ENCODE measurements at regions not wholly inside any gene's neighbourhood (a gene's known extent, or its start where the extent isn't known, plus 50 kb on each side); places are given as distances from the start of the nearest gene placed in this dataset.

DNA sequence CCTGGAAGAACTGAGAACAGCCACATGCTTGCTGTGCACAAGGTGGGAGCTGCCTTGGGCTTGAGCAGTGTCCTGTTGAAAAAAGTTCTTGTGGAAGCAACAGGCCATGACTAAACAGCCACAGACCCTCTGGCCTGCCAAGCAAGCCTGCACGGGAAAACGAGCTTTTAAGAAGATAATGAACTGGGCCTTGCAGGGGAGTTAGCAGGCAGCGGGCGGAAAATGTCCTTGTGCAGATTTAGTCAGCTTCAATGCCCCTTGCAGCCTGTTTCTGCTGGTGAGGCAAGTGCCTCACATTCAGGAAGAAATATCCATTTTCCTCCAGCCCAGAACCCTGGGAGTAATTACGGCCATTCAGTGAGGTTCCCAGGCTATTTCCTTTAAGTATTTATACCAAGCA lies 126.2 kb upstream of the KLHL25 start:
- Histone ChIP-seq H2AFZ (ENCODE audit: low read length, unreplicated experiment) (no peak overlapping the region), H3K79me2 (ENCODE audit: control insufficient read depth, insufficient read depth, low read length, unreplicated experiment) (no peaks in the 10 kb centered on the region), H3K27ac (ENCODE audit: low read depth, low read length) (no peak overlapping the region), H3K36me3 (ENCODE audit: insufficient read depth, low read length) (no peaks in the 10 kb centered on the region), H3K4me3 (ENCODE audit: low read depth, low read length) (no peak overlapping the region), H3K4me1 (ENCODE audit: control insufficient read depth, insufficient read depth, low read length, unreplicated experiment) (no peaks in the 10 kb centered on the region), H3K27me3 (ENCODE audit: insufficient read depth, low read length) (no peaks in the 10 kb centered on the region)

DNA sequence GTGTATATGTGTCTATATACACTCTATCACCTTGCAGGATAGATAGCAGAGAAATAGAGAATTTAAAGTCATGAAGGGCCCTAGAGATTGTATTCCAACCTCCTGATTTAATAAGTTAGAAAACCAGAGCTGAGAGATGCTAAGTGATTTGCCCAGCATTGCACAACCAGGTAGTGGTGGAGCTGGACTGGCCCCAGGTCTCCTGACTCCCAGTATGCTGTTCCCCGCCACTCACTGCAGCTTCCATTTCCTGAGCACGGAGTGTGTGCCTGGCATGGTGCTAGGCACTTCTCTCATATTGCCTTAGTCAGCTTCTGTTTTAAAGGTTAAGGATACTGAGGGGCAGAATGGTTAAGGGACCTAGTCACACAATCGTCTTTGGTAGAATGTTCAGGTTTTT lies 129.4 kb upstream of the KLHL25 start:
- H3K4me3 ChIP-seq (ENCODE audit: low read depth, low read length) = no peak overlapping the region
- no peaks in the 10 kb centered on the region for H3K27me3 ChIP-seq (ENCODE audit: insufficient read depth, low read length)
- H3K27ac ChIP-seq (ENCODE audit: low read depth, low read length) = no peak overlapping the region
- no peaks in the 10 kb centered on the region for H3K4me1 ChIP-seq (ENCODE audit: control insufficient read depth, insufficient read depth, low read length, unreplicated experiment)
- no peaks in the 10 kb centered on the region for H3K79me2 ChIP-seq (ENCODE audit: control insufficient read depth, insufficient read depth, low read length, unreplicated experiment)
- no peaks in the 10 kb centered on the region for H3K36me3 ChIP-seq (ENCODE audit: insufficient read depth, low read length)
- H2AFZ ChIP-seq (ENCODE audit: low read length, unreplicated experiment) = no peak overlapping the region

DNA sequence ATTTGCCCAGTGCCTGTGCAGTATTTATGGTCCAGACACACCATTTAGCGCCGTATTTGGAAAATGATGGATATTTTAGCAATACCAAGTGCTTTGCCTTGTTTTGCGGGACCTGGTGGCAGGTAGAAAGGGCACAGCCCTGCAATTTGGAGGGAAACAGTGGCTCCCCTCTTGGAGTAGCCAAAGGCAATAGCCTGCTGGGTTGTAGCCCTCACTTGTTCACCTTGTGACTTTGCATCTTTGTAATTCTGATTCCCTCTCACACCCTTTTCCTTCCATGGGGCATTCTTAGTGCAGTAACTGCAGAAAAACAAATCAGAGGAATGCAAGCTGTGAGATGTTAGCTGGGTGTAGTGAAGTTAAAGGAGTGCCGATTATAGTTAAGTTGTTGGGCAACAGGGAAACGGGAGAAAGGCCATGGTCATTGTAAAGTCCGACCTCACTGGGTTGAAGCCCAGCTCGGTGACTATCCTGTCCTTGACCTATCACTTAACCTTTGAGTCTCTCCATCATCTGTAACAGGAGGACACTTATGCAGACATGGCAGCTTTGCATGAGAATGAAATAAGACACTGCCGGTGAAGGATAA lies 131.0 kb upstream of the KLHL25 start:
- Histone ChIP-seq H3K36me3 (ENCODE audit: insufficient read depth, low read length) (no peaks in the 10 kb centered on the region), H3K4me3 (ENCODE audit: low read depth, low read length) (no peak overlapping the region), H3K27ac (ENCODE audit: low read depth, low read length) (no peak overlapping the region), H2AFZ (ENCODE audit: low read length, unreplicated experiment) (no peak overlapping the region), H3K27me3 (ENCODE audit: insufficient read depth, low read length) (no peaks in the 10 kb centered on the region), H3K79me2 (ENCODE audit: control insufficient read depth, insufficient read depth, low read length, unreplicated experiment) (no peaks in the 10 kb centered on the region), H3K4me1 (ENCODE audit: control insufficient read depth, insufficient read depth, low read length, unreplicated experiment) (no peaks in the 10 kb centered on the region)

DNA sequence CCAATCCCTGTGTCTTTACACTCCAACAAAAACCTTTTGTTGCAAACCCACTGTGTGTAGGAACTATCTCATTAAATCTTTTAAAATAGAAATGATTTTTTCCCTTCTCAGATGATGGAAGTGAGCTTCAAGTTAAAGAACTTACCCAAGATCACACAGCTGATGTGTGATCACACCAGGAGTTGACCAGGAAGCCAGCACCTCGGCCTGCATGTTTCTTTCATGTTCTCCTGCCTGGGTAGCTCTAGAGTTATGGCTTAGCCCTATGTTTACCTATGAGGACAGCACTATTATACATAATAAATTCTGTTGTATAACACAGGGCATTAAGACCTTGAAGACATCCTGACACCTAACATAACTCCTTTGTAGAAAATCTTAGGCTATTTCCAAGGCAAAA lies 132.1 kb upstream of the KLHL25 start:
- Histone ChIP-seq H3K36me3 (ENCODE audit: insufficient read depth, low read length) (no peaks in the 10 kb centered on the region), H3K79me2 (ENCODE audit: control insufficient read depth, insufficient read depth, low read length, unreplicated experiment) (no peaks in the 10 kb centered on the region), H3K27ac (ENCODE audit: low read depth, low read length) (no peak overlapping the region), H2AFZ (ENCODE audit: low read length, unreplicated experiment) (no peak overlapping the region), H3K27me3 (ENCODE audit: insufficient read depth, low read length) (no peaks in the 10 kb centered on the region), H3K4me3 (ENCODE audit: low read depth, low read length) (no peak overlapping the region), H3K4me1 (ENCODE audit: control insufficient read depth, insufficient read depth, low read length, unreplicated experiment) (no peaks in the 10 kb centered on the region)

DNA sequence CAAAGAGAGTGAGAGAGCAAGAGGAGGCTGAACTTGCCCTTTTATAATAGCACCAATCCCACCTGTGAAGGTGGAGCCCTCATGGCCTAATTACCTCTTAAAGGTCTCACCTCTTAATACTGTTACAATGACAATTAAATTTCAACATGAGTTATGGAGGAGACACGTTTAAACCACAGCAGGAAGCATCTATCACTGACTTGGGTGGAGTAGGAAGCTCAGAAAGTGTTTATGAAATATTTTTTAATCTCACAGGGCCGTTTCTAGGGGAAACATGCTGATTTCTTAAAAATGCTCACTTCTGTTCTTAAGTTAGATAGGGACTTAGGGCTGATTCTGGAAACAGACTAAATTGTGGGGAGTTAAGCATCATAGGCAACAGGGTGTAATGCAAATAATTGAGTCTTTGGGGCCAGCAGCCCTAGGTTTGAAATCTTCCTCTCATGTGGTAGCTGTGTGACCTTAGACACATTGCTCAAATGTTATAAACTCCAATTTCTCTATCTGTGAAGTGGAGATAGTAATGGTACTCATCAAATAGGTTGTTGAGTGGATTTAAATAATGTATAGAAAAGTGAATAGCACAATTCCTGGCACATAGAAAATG lies 133.3 kb upstream of the KLHL25 start:
- no peaks in the 10 kb centered on the region for H3K36me3 ChIP-seq (ENCODE audit: insufficient read depth, low read length)
- no peak overlapping the region for H2AFZ ChIP-seq (ENCODE audit: low read length, unreplicated experiment)
- H3K27me3 ChIP-seq (ENCODE audit: insufficient read depth, low read length) = no peaks in the 10 kb centered on the region
- no peak overlapping the region for H3K27ac ChIP-seq (ENCODE audit: low read depth, low read length)
- no peaks in the 10 kb centered on the region for H3K79me2 ChIP-seq (ENCODE audit: control insufficient read depth, insufficient read depth, low read length, unreplicated experiment)
- no peaks in the 10 kb centered on the region for H3K4me1 ChIP-seq (ENCODE audit: control insufficient read depth, insufficient read depth, low read length, unreplicated experiment)
- H3K4me3 ChIP-seq (ENCODE audit: low read depth, low read length) = no peak overlapping the region

DNA sequence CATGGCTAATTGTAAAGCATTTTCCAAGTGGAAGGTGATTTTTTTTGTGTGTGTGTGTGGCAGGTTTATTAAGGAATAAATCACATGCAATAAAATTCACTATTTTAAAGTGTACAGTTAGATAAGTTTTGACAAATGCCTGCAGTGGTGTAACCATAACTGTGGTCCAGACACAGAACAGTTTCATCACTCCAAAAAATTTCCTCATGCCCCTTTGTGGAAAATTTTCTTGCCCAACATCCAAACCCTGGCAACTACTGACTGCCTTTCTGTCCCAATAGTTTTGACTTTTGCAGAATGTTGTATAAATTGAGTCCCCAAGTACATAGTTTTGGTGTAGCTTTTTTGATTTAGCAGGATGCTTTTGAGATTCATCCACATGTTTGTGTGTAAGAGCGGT lies 135.1 kb upstream of the KLHL25 start:
- H3K4me1 ChIP-seq (ENCODE audit: control insufficient read depth, insufficient read depth, low read length, unreplicated experiment) = no peaks in the 10 kb centered on the region
- H3K36me3 ChIP-seq (ENCODE audit: insufficient read depth, low read length) = no peaks in the 10 kb centered on the region
- no peaks in the 10 kb centered on the region for H3K79me2 ChIP-seq (ENCODE audit: control insufficient read depth, insufficient read depth, low read length, unreplicated experiment)

DNA sequence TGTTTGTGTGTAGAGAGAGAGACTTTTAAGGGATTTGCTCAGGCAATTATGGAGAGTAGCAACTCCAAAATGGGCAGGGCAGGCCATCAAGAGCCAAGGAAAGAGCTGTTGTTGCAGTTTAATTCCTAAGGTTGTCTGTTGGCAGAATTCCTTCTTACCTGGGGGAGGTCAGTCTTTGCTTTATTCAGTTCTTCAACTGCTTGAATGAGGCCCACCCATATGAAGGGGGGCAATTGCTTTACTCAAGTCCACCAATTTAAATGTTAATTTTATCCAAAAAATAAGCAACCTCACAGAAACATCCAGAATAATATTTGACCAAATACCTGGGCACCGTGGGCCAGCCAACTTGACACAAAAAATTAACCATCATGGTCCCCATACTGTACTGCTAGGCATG lies 137.7 kb upstream of the KLHL25 start:
- Histone ChIP-seq H3K4me3 (ENCODE audit: low read depth, low read length) (no peak overlapping the region), H2AFZ (ENCODE audit: low read length, unreplicated experiment) (no peak overlapping the region), H3K79me2 (ENCODE audit: control insufficient read depth, insufficient read depth, low read length, unreplicated experiment) (no peaks in the 10 kb centered on the region), H3K4me1 (ENCODE audit: control insufficient read depth, insufficient read depth, low read length, unreplicated experiment) (no peaks in the 10 kb centered on the region), H3K27ac (ENCODE audit: low read depth, low read length) (no peak overlapping the region), H3K27me3 (ENCODE audit: insufficient read depth, low read length) (no peaks in the 10 kb centered on the region), H3K36me3 (ENCODE audit: insufficient read depth, low read length) (no peaks in the 10 kb centered on the region)

More for the DNA sequence above, 135.1 kb upstream of the KLHL25 start:
- no peak overlapping the region for H2AFZ ChIP-seq (ENCODE audit: low read length, unreplicated experiment)
- no peaks in the 10 kb centered on the region for H3K27me3 ChIP-seq (ENCODE audit: insufficient read depth, low read length)
- no peak overlapping the region for H3K4me3 ChIP-seq (ENCODE audit: low read depth, low read length)
- H3K27ac ChIP-seq (ENCODE audit: low read depth, low read length) = no peak overlapping the region

DNA sequence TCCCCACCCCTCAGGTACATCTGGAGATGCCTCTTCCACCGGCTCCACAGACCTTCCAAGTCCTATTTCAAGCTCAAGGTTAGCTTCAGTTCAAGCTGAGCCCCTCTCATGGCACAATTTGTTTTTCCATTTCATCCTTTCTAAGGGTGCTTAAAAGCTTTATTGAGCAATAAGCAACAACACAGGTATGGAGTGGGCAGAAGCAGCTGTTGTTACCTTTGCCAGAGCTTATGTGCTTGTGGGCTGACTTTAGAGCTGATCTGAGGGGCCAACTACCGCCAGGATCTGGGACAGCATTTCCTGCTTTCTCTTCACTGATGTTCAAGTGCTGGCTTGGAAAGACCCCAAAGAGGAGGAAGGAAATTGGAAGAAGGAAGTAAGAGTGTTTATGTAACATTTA lies 140.0 kb upstream of the KLHL25 start:
- Histone ChIP-seq H3K27me3 (ENCODE audit: insufficient read depth, low read length) (no peaks in the 10 kb centered on the region), H3K79me2 (ENCODE audit: control insufficient read depth, insufficient read depth, low read length, unreplicated experiment) (no peaks in the 10 kb centered on the region), H3K36me3 (ENCODE audit: insufficient read depth, low read length) (no peaks in the 10 kb centered on the region), H2AFZ (ENCODE audit: low read length, unreplicated experiment) (no peak overlapping the region), H3K4me1 (ENCODE audit: control insufficient read depth, insufficient read depth, low read length, unreplicated experiment) (no peaks in the 10 kb centered on the region), H3K27ac (ENCODE audit: low read depth, low read length) (no peak overlapping the region), H3K4me3 (ENCODE audit: low read depth, low read length) (no peak overlapping the region)

DNA sequence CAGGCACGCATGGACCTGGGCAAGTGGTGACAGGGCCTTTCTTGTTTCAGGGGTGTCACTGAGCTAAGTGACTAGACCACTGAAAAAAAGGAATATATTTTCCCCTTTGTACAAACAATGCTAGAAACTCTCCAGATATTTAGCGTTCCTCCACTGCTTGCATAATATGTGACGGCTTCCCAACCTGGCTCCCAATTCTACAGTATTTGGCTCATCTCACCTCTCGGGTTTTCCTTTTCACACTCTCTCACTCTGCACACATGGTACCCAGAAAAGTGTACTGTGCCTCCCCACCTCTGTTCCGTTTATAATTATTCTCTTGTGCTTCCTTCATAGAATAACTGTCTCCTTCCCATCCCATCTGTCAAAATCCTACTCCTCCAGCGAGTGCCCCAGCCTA lies 140.5 kb upstream of the KLHL25 start:
- Histone ChIP-seq H3K79me2 (ENCODE audit: control insufficient read depth, insufficient read depth, low read length, unreplicated experiment) (no peaks in the 10 kb centered on the region), H2AFZ (ENCODE audit: low read length, unreplicated experiment) (no peak overlapping the region), H3K27me3 (ENCODE audit: insufficient read depth, low read length) (no peaks in the 10 kb centered on the region), H3K36me3 (ENCODE audit: insufficient read depth, low read length) (no peaks in the 10 kb centered on the region), H3K4me3 (ENCODE audit: low read depth, low read length) (no peak overlapping the region), H3K27ac (ENCODE audit: low read depth, low read length) (no peak overlapping the region), H3K4me1 (ENCODE audit: control insufficient read depth, insufficient read depth, low read length, unreplicated experiment) (no peaks in the 10 kb centered on the region)

DNA sequence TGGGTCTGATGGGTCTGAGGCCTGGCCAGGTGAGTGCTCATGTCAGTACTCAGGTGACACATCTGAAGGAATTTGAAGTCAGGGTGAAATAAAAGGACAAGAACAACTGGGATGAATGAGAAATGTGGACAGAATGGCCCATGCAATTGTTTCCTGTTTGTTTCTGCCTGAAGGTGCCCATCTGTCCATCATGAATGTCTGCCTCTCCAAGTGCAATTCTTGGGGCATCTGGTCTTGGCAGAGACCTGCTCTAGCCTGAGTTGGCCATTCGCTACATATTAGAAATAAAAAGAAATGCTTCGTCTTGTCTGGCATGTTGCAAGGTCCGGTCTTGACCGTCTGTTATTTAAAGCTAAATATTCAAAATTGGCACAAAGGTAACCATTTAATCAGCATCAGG lies 142.0 kb upstream of the AGBL1 start:
- Histone ChIP-seq H2AFZ (ENCODE audit: low read length, unreplicated experiment) (no peak overlapping the region), H3K27ac (ENCODE audit: low read depth, low read length) (no peak overlapping the region), H3K4me1 (ENCODE audit: control insufficient read depth, insufficient read depth, low read length, unreplicated experiment) (no peaks in the 10 kb centered on the region), H3K27me3 (ENCODE audit: insufficient read depth, low read length) (no peaks in the 10 kb centered on the region), H3K4me3 (ENCODE audit: low read depth, low read length) (no peak overlapping the region), H3K79me2 (ENCODE audit: control insufficient read depth, insufficient read depth, low read length, unreplicated experiment) (no peaks in the 10 kb centered on the region), H3K36me3 (ENCODE audit: insufficient read depth, low read length) (no peaks in the 10 kb centered on the region)

DNA sequence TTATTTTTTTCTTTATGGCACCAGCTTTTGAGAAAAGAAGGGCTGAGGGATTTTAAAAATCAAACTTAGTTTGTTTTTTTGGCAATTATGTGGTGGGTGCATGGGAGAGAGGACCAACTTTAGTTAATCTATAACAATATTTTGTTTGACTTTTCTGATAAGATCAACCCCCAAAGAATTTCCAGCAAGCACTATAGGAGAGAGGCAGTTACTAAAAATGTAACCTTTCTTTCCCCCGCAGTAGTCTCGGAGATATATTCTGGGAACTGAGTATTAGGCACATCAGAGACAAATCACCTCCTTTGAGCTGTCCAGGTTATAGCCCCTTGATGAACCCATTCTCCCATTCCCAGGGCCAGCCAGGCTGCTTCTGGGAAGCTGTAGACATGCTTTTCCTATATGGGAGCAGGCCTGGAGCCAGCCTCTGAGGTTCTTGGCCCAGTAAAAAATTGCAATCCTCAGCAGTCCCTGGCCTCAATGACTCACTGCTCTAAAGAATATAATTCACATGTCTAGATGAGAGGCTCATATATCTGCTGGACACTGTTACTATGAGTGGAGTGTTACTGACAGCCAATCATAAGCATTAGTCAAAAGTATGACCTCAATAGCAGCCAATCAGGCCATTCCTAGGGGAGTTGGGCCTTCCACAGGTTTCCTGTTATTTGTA lies 138.3 kb upstream of the AGBL1 start:
- no peak overlapping the region for H3K27ac ChIP-seq (ENCODE audit: low read depth, low read length)
- no peaks in the 10 kb centered on the region for H3K27me3 ChIP-seq (ENCODE audit: insufficient read depth, low read length)
- no peaks in the 10 kb centered on the region for H3K4me1 ChIP-seq (ENCODE audit: control insufficient read depth, insufficient read depth, low read length, unreplicated experiment)
- no peaks in the 10 kb centered on the region for H3K36me3 ChIP-seq (ENCODE audit: insufficient read depth, low read length)
- H3K4me3 ChIP-seq (ENCODE audit: low read depth, low read length) = no peak overlapping the region
- H2AFZ ChIP-seq (ENCODE audit: low read length, unreplicated experiment) = no peak overlapping the region
- no peaks in the 10 kb centered on the region for H3K79me2 ChIP-seq (ENCODE audit: control insufficient read depth, insufficient read depth, low read length, unreplicated experiment)
